K562 (cell line): ENCODE measurements at regions not wholly inside any gene's neighbourhood (a gene's known extent, or its start where the extent isn't known, plus 50 kb on each side); places are given as distances from the start of the nearest gene placed in this dataset.

Source experiments
- ATAC-seq: fragments of 200-7000 bp; cut with Tn5 transposase; 3 replicates; pipeline ENCODE4 v1.9.1; 2020; ENCODE audit warnings: moderate library complexity
- BruUV-seq: library from RNA; stranded (reverse); fragments of 400-500 nt; replicated peaks from 2 replicates; lab custom pipeline; 2021; lab: Mats Ljungman, UMichigan
- CTCF ChIA-PET: fragments of 300-600 bp; formaldehyde crosslinking; extraction: SDS; loops from one replicate; lab custom pipeline; 2021; ENCODE audit warnings: low intra/inter-chr PET ratio; lab: Yijun Ruan, JAX
- POLR2A ChIA-PET: fragments of 300-600, 350-650 bp; sonication (Branson Sonifier 250); formaldehyde crosslinking; extraction: SDS; loops from one replicate; lab custom pipeline; 2021; ENCODE audit warnings: antibody characterized with exemption, inconsistent platforms; lab: Yijun Ruan, JAX
- DNase-seq, 4 experiments: peaks; one replicate each; pipeline versions ENCODE4 v3.0.0 to v3.0.0-alpha.2; 2011 to 2018; ENCODE audit warnings: low spot score in 3 of 4, mixed read lengths in 3 of 4; ENCODE audit errors: extremely low read depth in 1 of 4
- FAIRE-seq: peaks from 2 replicates; lab custom pipeline; 2011; peaks lifted over from hg19 to GRCh38; lab: Jason Lieb, UNC
- H2AFZ ChIP-seq: 2 replicates; pipeline ENCODE4 v1.6.0; 2011; ENCODE audit warnings: low read depth, low read length, control low read depth, inconsistent platforms
- H3K27ac ChIP-seq: fragments of 200-600 bp; 3 replicates; pipeline ENCODE4 v1.8.0; 2011; ENCODE audit warnings: low read depth, mild to moderate bottlenecking, control low read depth, inconsistent platforms, low read length, moderate library complexity, mixed read lengths; ENCODE audit errors: extremely low read depth
- H3K27me3 ChIP-seq, 2 experiments: fragments of 300-600 bp in 1 of 2; 2 replicates in 1 of 2; 3 replicates in 1 of 2; pipeline versions ENCODE4 v1.6.0 to v1.8.0; 2011; ENCODE audit warnings: inconsistent platforms in 2 of 2, low read length in 2 of 2, mild to moderate bottlenecking in 1 of 2, mixed read lengths in 1 of 2, moderate library complexity in 1 of 2; ENCODE audit not compliant: control insufficient read depth in 2 of 2, insufficient read depth in 2 of 2
- H3K36me3 ChIP-seq: fragments of 300-600 bp; 3 replicates; pipeline ENCODE4 v1.8.0; 2011; ENCODE audit warnings: mild to moderate bottlenecking, low read length, inconsistent platforms; ENCODE audit not compliant: control insufficient read depth, insufficient read depth
- H3K4me1 ChIP-seq, 2 experiments: fragments of 200-600 bp in 1 of 2; replicated peaks in 1 of 2; 2 replicates in 1 of 2; 3 replicates in 1 of 2; pipeline versions ENCODE4 v1.5.1 to v1.8.0; 2011; ENCODE audit warnings: inconsistent platforms in 2 of 2, low read length in 2 of 2, mild to moderate bottlenecking in 1 of 2, mixed read lengths in 1 of 2, moderate library complexity in 1 of 2; ENCODE audit not compliant: control insufficient read depth in 2 of 2, insufficient read depth in 2 of 2
- H3K4me2 ChIP-seq: 2 replicates; pipeline ENCODE4 v1.6.1; 2011; ENCODE audit warnings: low read length, control low read depth, inconsistent platforms, mixed read lengths; ENCODE audit not compliant: insufficient read depth
- H3K4me3 ChIP-seq: fragments of 200-600 bp; sonication (generic), shearing (Covaris generic); 2 replicates; pipeline ENCODE4 v1.5.1; 2016; ENCODE audit warnings: control low read depth, inconsistent platforms
- H3K79me2 ChIP-seq: fragments of 200-600 bp; 3 replicates; pipeline ENCODE4 v1.8.0; 2011; ENCODE audit warnings: low read length, inconsistent platforms; ENCODE audit not compliant: control insufficient read depth, insufficient read depth
- H3K9ac ChIP-seq, 2 experiments: 2 replicates each; pipeline versions ENCODE4 v1.6.0 to v1.6.1; 2011; ENCODE audit warnings: low read depth in 2 of 2, low read length in 2 of 2, control low read depth in 1 of 2, inconsistent platforms in 1 of 2, mild to moderate bottlenecking in 1 of 2, mixed read lengths in 1 of 2; ENCODE audit not compliant: insufficient read depth in 1 of 2
- H3K9me1 ChIP-seq: one replicate; pipeline ENCODE4 v1.6.0; 2011; ENCODE audit warnings: inconsistent platforms, mild to moderate bottlenecking, low read length, moderate library complexity; ENCODE audit not compliant: control insufficient read depth, insufficient read depth
- H3K9me3 ChIP-seq: replicated peaks from 2 replicates; pipeline ENCODE4 v1.5.1; 2011; ENCODE audit warnings: low read depth, low read length, inconsistent platforms; ENCODE audit not compliant: control insufficient read depth, insufficient read depth
- H4K20me1 ChIP-seq: replicated peaks from 2 replicates; pipeline ENCODE4 v1.6.1; 2011; ENCODE audit warnings: low read length, inconsistent platforms, mixed read lengths; ENCODE audit not compliant: control insufficient read depth, insufficient read depth
- EP300 ChIP-seq: IDR thresholded peaks from 2 replicates; pipeline ENCODE4 v1.6.1; 2012; ENCODE audit warnings: low read length, improper control_type of control experiment
- FOXA1 ChIP-seq: fragments of 450-650 bp; IDR thresholded peaks from 2 replicates; pipeline ENCODE4 v1.6.1; 2016; ENCODE audit warnings: mild to moderate bottlenecking, borderline replicate concordance
- MEIS2 ChIP-seq: fragments of 450-650 bp; IDR thresholded peaks from 2 replicates; pipeline ENCODE4 v1.6.1; 2014; ENCODE audit warnings: mild to moderate bottlenecking; ENCODE audit not compliant: partially characterized antibody
- NFXL1 ChIP-seq: fragments of 450-650 bp; formaldehyde crosslinking; IDR thresholded peaks from 2 replicates; pipeline ENCODE4 v1.4.0; 2021; ENCODE audit warnings: mild to moderate bottlenecking
- NFYB ChIP-seq: IDR thresholded peaks from 2 replicates; pipeline ENCODE4 v1.6.1; 2011; ENCODE audit warnings: mild to moderate bottlenecking, moderate library complexity; ENCODE audit not compliant: insufficient read length; ENCODE audit errors: extremely low read depth
- PHF8 ChIP-seq: fragments of 200-600 bp; sonication (generic); IDR thresholded peaks from 2 replicates; pipeline ENCODE4 v1.6.1; 2012; ENCODE audit warnings: mixed run types, mild to moderate bottlenecking, inconsistent platforms, low read length, moderate library complexity, borderline replicate concordance
- RB1 ChIP-seq: fragments of 450-650 bp; IDR thresholded peaks from 2 replicates; pipeline ENCODE4 v1.6.1; 2017; ENCODE audit warnings: low read depth, mild to moderate bottlenecking
- TAF1 ChIP-seq: IDR thresholded peaks from 2 replicates; pipeline ENCODE4 v1.6.1; 2011; ENCODE audit warnings: mild to moderate bottlenecking, low read length, moderate library complexity; ENCODE audit not compliant: insufficient read depth, control insufficient read depth, severe bottlenecking; ENCODE audit errors: extremely low read depth
- ZNF184 ChIP-seq: sonication (generic); formaldehyde crosslinking; IDR thresholded peaks from 2 replicates; pipeline ENCODE4 v1.5.0; 2020; ENCODE audit warnings: missing genetic modification reagents
- ZNF76 ChIP-seq: fragments of 250-450 bp; sonication (Bioruptor Pico); IDR thresholded peaks from 2 replicates; pipeline ENCODE4 v1.4.0; 2020; ENCODE audit warnings: mild to moderate bottlenecking, moderate library complexity, borderline replicate concordance
- ZSCAN32 ChIP-seq: fragments of 450-650 bp; formaldehyde crosslinking; IDR thresholded peaks from 2 replicates; pipeline ENCODE4 v1.4.0; 2020; ENCODE audit warnings: mild to moderate bottlenecking, moderate library complexity
- WGBS: fragments of 100-300 bp; shearing (Covaris generic); methylation state at CpG from one replicate; pipeline ENCODE4 v1.1.6; 2016; ENCODE audit warnings: low coverage, mixed read lengths; ENCODE audit not compliant: insufficient coverage; ENCODE audit errors: missing lambda C conversion rate; 5-methylcytosine and 5-hydroxymethylcytosine counted together
- in situ Hi-C: fragments of 300-500 bp; cut with MboI; formaldehyde crosslinking; loops from 4 replicates; pipeline ENCODE4 v1.15.0; 2018; ENCODE audit warnings: inconsistent platforms, mixed read lengths
- intact Hi-C: fragments of 100-400 bp; cut with micrococcal nuclease; formaldehyde crosslinking; loops from 2 replicates; pipeline ENCODE4 v1.14.2; 2022
- TF ChIP-seq, protein P1 (sequence below), 2 experiments: fragments of 450-650 bp in 1 of 2; IDR thresholded peaks; 2 replicates each; pipeline ENCODE4 v1.6.1; 2011 to 2017; ENCODE audit warnings: low read depth in 2 of 2, antibody characterized with exemption in 1 of 2, borderline replicate concordance in 1 of 2, low read length in 1 of 2, mild to moderate bottlenecking in 1 of 2, mixed read lengths in 1 of 2; ENCODE audit not compliant: control insufficient read depth in 1 of 2
- TF ChIP-seq, protein P2 (sequence below), 2 experiments: IDR thresholded peaks in 1 of 2; conservative IDR thresholded peaks in 1 of 2; 2 replicates each; pipeline ENCODE4 v1.6.1; 2016; ENCODE audit warnings: low read depth in 2 of 2, mild to moderate bottlenecking in 1 of 2, missing compliant biosample characterization in 1 of 2, missing genetic modification characterization in 1 of 2, moderate library complexity in 1 of 2
- TF ChIP-seq, protein P3 (sequence below): fragments of 250-450 bp; sonication (Bioruptor Pico); IDR thresholded peaks from 2 replicates; pipeline ENCODE4 v1.5.1; 2021; ENCODE audit warnings: mild to moderate bottlenecking
- TF ChIP-seq, protein P4 (sequence below): fragments of 250-450 bp; sonication (Bioruptor Pico); IDR thresholded peaks from 2 replicates; pipeline ENCODE4 v1.9.0; 2021; ENCODE audit warnings: mild to moderate bottlenecking

DNA sequence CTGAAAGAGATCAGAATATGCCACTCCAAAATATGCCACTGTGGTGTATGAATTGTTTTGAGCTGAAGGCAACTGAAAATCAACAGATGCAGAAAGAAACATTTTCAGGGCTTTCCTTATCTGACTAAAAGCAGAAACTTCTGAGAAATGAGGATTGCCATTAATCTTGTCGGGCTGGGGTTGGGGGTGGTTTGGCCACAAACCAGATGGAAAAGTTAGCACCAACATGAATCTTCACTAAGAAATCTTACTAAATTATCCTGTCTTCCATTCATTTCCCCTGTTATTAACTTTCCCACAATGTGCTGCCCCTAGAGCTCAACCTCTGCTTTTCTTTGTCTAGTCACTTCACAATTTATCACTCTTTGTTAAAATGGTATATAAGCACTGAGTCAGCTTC lies 229.9 kb upstream of the GADL1 start:
- Histone ChIP-seq H3K27ac (no peak overlapping the region; the same call in 2 of the 3 replicates), H3K9me3 (peaks cover 3% of the 10 kb centered on the region; the same call in 1 of the 2 replicates), H4K20me1 (no peaks in the 10 kb centered on the region), H3K4me1 (no peaks in the 10 kb centered on the region), H3K4me3 (no peak overlapping the region), H3K79me2 (no peaks in the 10 kb centered on the region), H3K9me1 (no peaks in the 10 kb centered on the region), H2AFZ (no peak overlapping the region), H3K9ac (no peak overlapping the region), H3K36me3 (no peaks in the 10 kb centered on the region), H3K27me3 (no peaks in the 10 kb centered on the region), H3K4me2 (no peak overlapping the region)
- FAIRE-seq (no peak), ATAC-seq (no peak; the same call in 1 of the 3 replicates), DNase-seq (peak in 1 of 4 experiments; percentile 51)
- no TSS peak for BruUV-seq
- ChIA-PET CTCF (no interaction called here), POLR2A (interaction anchor here (1.1 kb wide), 1 partner anchor 373 kb away, joined by 3 read pairs; no protein-coding TSS in a partner anchor)
- in situ Hi-C loops (no loop called here), intact Hi-C loops (no loop called here)
- 0% methylated on average over 1 of the region's 1 CpG for WGBS
- TF ChIP-seq NFYB (no peak), RB1 (no peak), MEIS2 (peak; percentile 93), TAF1 (no peak), ZNF184 (CRISPR knock-in tag) (no peak), FOXA1 (no peak), ZSCAN32 (CRISPR knock-in tag) (no peak), NFXL1 (CRISPR knock-in tag) (no peak), PHF8 (no peak), ZNF76 (CRISPR knock-in tag) (no peak), EP300 (peak; percentile 51; the same call in 1 of the 2 replicates)
- TF ChIP-seq, protein P1, sequence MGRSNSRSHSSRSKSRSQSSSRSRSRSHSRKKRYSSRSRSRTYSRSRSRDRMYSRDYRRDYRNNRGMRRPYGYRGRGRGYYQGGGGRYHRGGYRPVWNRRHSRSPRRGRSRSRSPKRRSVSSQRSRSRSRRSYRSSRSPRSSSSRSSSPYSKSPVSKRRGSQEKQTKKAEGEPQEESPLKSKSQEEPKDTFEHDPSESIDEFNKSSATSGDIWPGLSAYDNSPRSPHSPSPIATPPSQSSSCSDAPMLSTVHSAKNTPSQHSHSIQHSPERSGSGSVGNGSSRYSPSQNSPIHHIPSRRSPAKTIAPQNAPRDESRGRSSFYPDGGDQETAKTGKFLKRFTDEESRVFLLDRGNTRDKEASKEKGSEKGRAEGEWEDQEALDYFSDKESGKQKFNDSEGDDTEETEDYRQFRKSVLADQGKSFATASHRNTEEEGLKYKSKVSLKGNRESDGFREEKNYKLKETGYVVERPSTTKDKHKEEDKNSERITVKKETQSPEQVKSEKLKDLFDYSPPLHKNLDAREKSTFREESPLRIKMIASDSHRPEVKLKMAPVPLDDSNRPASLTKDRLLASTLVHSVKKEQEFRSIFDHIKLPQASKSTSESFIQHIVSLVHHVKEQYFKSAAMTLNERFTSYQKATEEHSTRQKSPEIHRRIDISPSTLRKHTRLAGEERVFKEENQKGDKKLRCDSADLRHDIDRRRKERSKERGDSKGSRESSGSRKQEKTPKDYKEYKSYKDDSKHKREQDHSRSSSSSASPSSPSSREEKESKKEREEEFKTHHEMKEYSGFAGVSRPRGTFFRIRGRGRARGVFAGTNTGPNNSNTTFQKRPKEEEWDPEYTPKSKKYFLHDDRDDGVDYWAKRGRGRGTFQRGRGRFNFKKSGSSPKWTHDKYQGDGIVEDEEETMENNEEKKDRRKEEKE (IDR thresholded peaks at IDR 0.05; ENCODE audit: borderline replicate concordance in 1 of 2, control insufficient read depth in 1 of 2, low read depth in 2 of 2, low read length in 1 of 2) = no peak
- TF ChIP-seq, protein P2, sequence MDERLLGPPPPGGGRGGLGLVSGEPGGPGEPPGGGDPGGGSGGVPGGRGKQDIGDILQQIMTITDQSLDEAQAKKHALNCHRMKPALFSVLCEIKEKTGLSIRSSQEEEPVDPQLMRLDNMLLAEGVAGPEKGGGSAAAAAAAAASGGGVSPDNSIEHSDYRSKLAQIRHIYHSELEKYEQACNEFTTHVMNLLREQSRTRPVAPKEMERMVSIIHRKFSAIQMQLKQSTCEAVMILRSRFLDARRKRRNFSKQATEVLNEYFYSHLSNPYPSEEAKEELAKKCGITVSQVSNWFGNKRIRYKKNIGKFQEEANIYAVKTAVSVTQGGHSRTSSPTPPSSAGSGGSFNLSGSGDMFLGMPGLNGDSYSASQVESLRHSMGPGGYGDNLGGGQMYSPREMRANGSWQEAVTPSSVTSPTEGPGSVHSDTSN (CRISPR knock-in tag; IDR thresholded peaks at IDR 0.05; ENCODE audit: low read depth) = no peak
- TF ChIP-seq, protein P2 (tag; conservative IDR thresholded peaks at IDR 0.05; ENCODE audit: low read depth) = peak; percentile 90
- TF ChIP-seq, protein P3, sequence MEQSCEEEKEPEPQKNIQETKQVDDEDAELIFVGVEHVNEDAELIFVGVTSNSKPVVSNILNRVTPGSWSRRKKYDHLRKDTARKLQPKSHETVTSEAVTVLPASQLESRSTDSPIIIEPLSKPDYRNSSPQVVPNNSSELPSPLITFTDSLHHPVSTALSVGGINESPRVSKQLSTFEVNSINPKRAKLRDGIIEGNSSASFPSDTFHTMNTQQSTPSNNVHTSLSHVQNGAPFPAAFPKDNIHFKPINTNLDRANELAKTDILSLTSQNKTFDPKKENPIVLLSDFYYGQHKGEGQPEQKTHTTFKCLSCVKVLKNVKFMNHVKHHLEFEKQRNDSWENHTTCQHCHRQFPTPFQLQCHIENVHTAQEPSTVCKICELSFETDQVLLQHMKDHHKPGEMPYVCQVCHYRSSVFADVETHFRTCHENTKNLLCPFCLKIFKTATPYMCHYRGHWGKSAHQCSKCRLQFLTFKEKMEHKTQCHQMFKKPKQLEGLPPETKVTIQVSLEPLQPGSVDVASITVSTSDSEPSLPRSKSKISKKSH (CRISPR knock-in tag) = 0 out of 2 replicates have a peak, but pooled peaks have one; percentile 67
- TF ChIP-seq, protein P4, sequence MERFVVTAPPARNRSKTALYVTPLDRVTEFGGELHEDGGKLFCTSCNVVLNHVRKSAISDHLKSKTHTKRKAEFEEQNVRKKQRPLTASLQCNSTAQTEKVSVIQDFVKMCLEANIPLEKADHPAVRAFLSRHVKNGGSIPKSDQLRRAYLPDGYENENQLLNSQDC (CRISPR knock-in tag) = no peak
